ENCODE measurements at regions not wholly inside any gene's neighbourhood (a gene's known extent, or its start where the extent isn't known, plus 50 kb on each side); places are given as distances from the start of the nearest gene placed in this dataset.

- no peak for TF ChIP-seq CTCF (IDR thresholded peaks at IDR 0.05; ENCODE audit: low read depth)
Measured at GRCh38 chr1:106278716-106279115, 777.8 kb upstream of the PRMT6 start.

GRCh38 chr1:106289265-106289928, 767.1 kb upstream of the PRMT6 start:
- no peak for TF ChIP-seq CTCF (IDR thresholded peaks at IDR 0.05; ENCODE audit: low read depth)

- TF ChIP-seq CTCF (IDR thresholded peaks at IDR 0.05; ENCODE audit: low read depth): no peak
Measured at GRCh38 chr1:106290805-106291501, 765.5 kb upstream of the PRMT6 start.

- no peak for TF ChIP-seq CTCF (IDR thresholded peaks at IDR 0.05; ENCODE audit: low read depth)
Measured at GRCh38 chr1:106292130-106292529, 764.3 kb upstream of the PRMT6 start.

- TF ChIP-seq CTCF (IDR thresholded peaks at IDR 0.05; ENCODE audit: low read depth): no peak
Measured at GRCh38 chr1:106296431-106296830, 760.0 kb upstream of the PRMT6 start.

GRCh38 chr1:106304106-106304505, 752.4 kb upstream of the PRMT6 start:
- no peak for TF ChIP-seq CTCF (IDR thresholded peaks at IDR 0.05; ENCODE audit: low read depth)

- TF ChIP-seq CTCF (IDR thresholded peaks at IDR 0.05; ENCODE audit: low read depth): no peak
Measured at GRCh38 chr1:106319612-106320011, 736.9 kb upstream of the PRMT6 start.
